Trophoblast cell (in vitro differentiated cells and primary cell): ENCODE measurements at regions not wholly inside any gene's neighbourhood (a gene's known extent, or its start where the extent isn't known, plus 50 kb on each side); places are given as distances from the start of the nearest gene placed in this dataset.

Experiments used
- DNase-seq, 2 donors: peaks; one replicate each; pipeline ENCODE4 v3.0.0-alpha.2; 2016
- H2AFZ ChIP-seq: 2 replicates; pipeline ENCODE4 v1.6.1; 2013; ENCODE audit warnings: low read length, moderate library complexity, mild to moderate bottlenecking; ENCODE audit not compliant: insufficient read depth, poor library complexity
- H2AK5ac ChIP-seq: 2 replicates; pipeline ENCODE4 v1.6.1; 2013; ENCODE audit warnings: mild to moderate bottlenecking, low read length
- H2BK120ac ChIP-seq: 2 replicates; pipeline ENCODE4 v1.6.1; 2013; ENCODE audit warnings: low read length, mild to moderate bottlenecking, moderate library complexity; ENCODE audit not compliant: insufficient read depth, poor library complexity
- H2BK12ac ChIP-seq: 2 replicates; pipeline ENCODE4 v1.6.1; 2013; ENCODE audit warnings: mild to moderate bottlenecking, low read length, moderate library complexity
- H2BK5ac ChIP-seq: 2 replicates; pipeline ENCODE4 v1.6.1; 2013; ENCODE audit warnings: low read length, low read depth, moderate library complexity, mild to moderate bottlenecking; ENCODE audit not compliant: poor library complexity
- H3K14ac ChIP-seq: 2 replicates; pipeline ENCODE4 v1.6.1; 2013; ENCODE audit warnings: mild to moderate bottlenecking, low read length
- H3K18ac ChIP-seq: 2 replicates; pipeline ENCODE4 v1.6.1; 2013; ENCODE audit warnings: mild to moderate bottlenecking, low read length
- H3K23ac ChIP-seq: 2 replicates; pipeline ENCODE4 v1.6.1; 2013; ENCODE audit warnings: low read length
- H3K27ac ChIP-seq: 2 replicates; pipeline ENCODE4 v1.5.1; 2013; ENCODE audit warnings: low read depth, mild to moderate bottlenecking, inconsistent platforms, low read length, moderate library complexity
- H3K27me3 ChIP-seq: 2 replicates; pipeline ENCODE4 v1.6.1; 2013; ENCODE audit warnings: inconsistent platforms, mild to moderate bottlenecking, low read length, moderate library complexity; ENCODE audit not compliant: insufficient read depth
- H3K36me3 ChIP-seq, 2 experiments: 1 replicate in 1 of 2; 2 replicates in 1 of 2; pipeline ENCODE4 v1.6.1; 2013; ENCODE audit warnings: low read length in 2 of 2, mild to moderate bottlenecking in 2 of 2, moderate library complexity in 1 of 2; ENCODE audit not compliant: insufficient read depth in 2 of 2, control insufficient read depth in 1 of 2
- H3K4ac ChIP-seq: 2 replicates; pipeline ENCODE4 v1.6.1; 2013; ENCODE audit warnings: low read depth, mild to moderate bottlenecking, low read length, moderate library complexity
- H3K4me1 ChIP-seq, 2 experiments: 1 replicate in 1 of 2; 2 replicates in 1 of 2; pipeline ENCODE4 v1.6.1; 2013; ENCODE audit warnings: low read length in 2 of 2, mild to moderate bottlenecking in 2 of 2, moderate library complexity in 1 of 2; ENCODE audit not compliant: insufficient read depth in 2 of 2, control insufficient read depth in 1 of 2
- H3K4me2 ChIP-seq: 2 replicates; pipeline ENCODE4 v1.6.1; 2013; ENCODE audit warnings: inconsistent platforms, mild to moderate bottlenecking, low read length, moderate library complexity
- H3K4me3 ChIP-seq: 2 replicates; pipeline ENCODE4 v1.5.1; 2013; ENCODE audit warnings: mild to moderate bottlenecking, low read depth, low read length, inconsistent platforms
- H3K79me1 ChIP-seq: one replicate; pipeline ENCODE4 v1.6.1; 2013; ENCODE audit warnings: low read length
- H3K79me2 ChIP-seq: 2 replicates; pipeline ENCODE4 v1.6.1; 2013; ENCODE audit warnings: low read length, mild to moderate bottlenecking; ENCODE audit not compliant: control insufficient read depth, insufficient read depth, poor library complexity
- H3K9ac ChIP-seq: 2 replicates; pipeline ENCODE4 v1.6.1; 2013; ENCODE audit warnings: mild to moderate bottlenecking, low read length
- H3K9me3 ChIP-seq: 2 replicates; pipeline ENCODE4 v1.6.1; 2013; ENCODE audit warnings: low read depth, mild to moderate bottlenecking, control low read depth, inconsistent platforms, low read length; ENCODE audit not compliant: insufficient read depth
- H4K12ac ChIP-seq: 2 replicates; pipeline ENCODE4 v1.6.1; 2013; ENCODE audit warnings: low read depth, mild to moderate bottlenecking, low read length, moderate library complexity
- H4K8ac ChIP-seq: 2 replicates; pipeline ENCODE4 v1.6.1; 2013; ENCODE audit warnings: low read depth, mild to moderate bottlenecking, low read length, moderate library complexity
- H4K91ac ChIP-seq: one replicate; pipeline ENCODE4 v1.6.1; 2013; ENCODE audit warnings: low read depth, mild to moderate bottlenecking, low read length, moderate library complexity
- WGBS: extraction: QIAGEN DNeasy Blood & Tissue Kit; methylation state at CpG from one replicate; pipeline ENCODE4 v1.1.7; 2013; ENCODE audit warnings: missing lambda C conversion rate; ENCODE audit not compliant: insufficient read length, insufficient coverage; ENCODE audit errors: extremely low coverage; 5-methylcytosine and 5-hydroxymethylcytosine counted together

DNA sequence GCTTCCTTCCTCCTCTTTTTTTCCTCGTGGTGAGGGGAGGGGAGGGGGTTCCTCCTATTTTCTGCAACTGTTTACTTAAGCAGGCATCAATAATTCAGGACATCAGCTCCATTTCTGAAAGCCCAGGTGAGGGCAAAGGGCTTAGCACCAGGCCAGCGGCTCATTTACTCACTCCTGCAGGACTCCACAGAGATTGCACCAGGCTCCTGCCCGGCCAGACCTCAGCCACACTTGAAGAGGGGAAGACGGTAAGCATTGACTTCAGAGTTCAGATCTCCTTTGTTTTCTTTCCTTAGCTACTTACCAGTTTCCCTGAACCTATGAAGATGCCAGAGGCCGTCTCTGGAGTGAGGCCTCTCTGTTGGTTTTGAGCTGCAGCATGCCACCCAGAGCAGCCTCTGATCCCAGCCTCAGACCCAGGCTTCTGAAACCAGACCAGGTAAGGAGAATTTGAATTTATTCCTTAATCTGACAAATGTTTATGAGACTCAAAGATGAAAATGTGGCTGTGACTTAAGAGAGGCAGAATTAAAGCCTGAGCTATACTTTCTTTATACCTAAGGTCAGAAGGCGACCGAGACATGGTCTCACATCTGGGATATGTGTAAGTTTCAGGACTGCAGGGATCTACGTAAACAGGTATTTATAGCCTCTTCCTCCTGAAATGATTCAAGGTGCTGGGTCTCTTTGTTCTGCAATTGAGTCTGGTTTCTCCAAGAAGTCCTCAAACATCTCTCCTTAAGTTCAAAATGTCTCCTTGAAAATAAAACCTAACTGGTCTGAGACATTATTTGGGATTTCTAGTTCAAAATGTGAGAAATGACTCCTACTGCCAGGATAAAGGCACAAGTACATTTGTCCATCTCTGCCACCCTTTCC lies 272.5 kb upstream of the RUNX1 start:
- Histone ChIP-seq H3K4me3 (no peak overlapping the region), H3K9ac (no peak overlapping the region), H3K4ac (no peak overlapping the region), H3K79me1 (no peaks in the 10 kb centered on the region), H3K36me3 (no peaks in the 10 kb centered on the region), H3K4me1 (peaks cover 3 to 14% of the 10 kb centered on the region in 2 experiments), H3K4me2 (no peak overlapping the region), H2AK5ac (no peak overlapping the region), H3K23ac (no peak overlapping the region), H3K27ac (no peak overlapping the region), H3K79me2 (no peaks in the 10 kb centered on the region), H3K9me3 (peaks cover 2% of the 10 kb centered on the region), H3K27me3 (no peaks in the 10 kb centered on the region), H4K12ac (no peak overlapping the region), H2BK120ac (no peak overlapping the region), H2BK5ac (no peak overlapping the region), H2BK12ac (no peak overlapping the region), H4K8ac (no peak overlapping the region), H3K18ac (no peak overlapping the region), H3K14ac (no peak overlapping the region), H2AFZ (no peak overlapping the region), H4K91ac (no peak overlapping the region)
- no peak for DNase-seq
- WGBS = no CpG with 5 or more reads among the region's 8 CpGs

DNA sequence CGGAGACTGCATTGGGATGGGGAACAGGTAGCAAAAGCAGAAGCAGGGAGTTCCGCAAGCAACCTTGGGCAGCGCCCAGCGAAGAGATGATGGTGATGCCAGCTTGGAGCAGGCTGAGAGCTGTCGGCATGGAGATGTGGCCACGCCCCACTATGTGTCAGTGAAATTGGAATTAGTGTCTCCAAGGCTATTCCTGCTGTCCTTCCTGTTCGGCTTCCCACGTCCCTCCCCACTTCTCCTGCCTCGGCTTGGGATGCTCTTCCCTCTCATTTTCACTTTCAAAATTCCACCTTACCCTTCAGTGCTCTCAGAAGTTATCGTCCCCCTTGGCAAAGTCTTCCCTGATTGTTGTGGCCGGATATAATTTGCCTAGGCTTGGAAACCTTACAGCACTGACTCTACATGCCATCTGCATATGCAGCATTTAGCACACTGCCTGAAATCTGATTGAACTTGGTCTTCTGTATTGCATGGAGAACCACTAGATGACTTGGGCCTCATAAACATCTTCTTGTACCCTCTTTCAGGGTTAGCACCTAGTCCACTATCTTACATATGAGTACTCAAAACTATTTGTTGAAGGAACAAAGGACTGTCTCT lies 270.7 kb upstream of the RUNX1 start:
- Histone ChIP-seq H3K27me3 (no peaks in the 10 kb centered on the region), H3K27ac (no peak overlapping the region), H2BK120ac (no peak overlapping the region), H4K91ac (no peak overlapping the region), H3K4ac (no peak overlapping the region), H3K9me3 (peaks cover 2% of the 10 kb centered on the region), H3K79me1 (no peaks in the 10 kb centered on the region), H3K18ac (no peak overlapping the region), H3K36me3 (no peaks in the 10 kb centered on the region), H3K9ac (no peak overlapping the region), H3K4me3 (no peak overlapping the region), H2BK12ac (no peak overlapping the region), H3K4me2 (no peak overlapping the region), H4K8ac (no peak overlapping the region), H3K79me2 (no peaks in the 10 kb centered on the region), H3K4me1 (peaks cover 3 to 14% of the 10 kb centered on the region in 2 experiments), H2AFZ (no peak overlapping the region), H2AK5ac (no peak overlapping the region), H3K23ac (no peak overlapping the region), H3K14ac (no peak overlapping the region), H4K12ac (no peak overlapping the region), H2BK5ac (no peak overlapping the region)
- no peak for DNase-seq
- no CpG with 5 or more reads among the region's 11 CpGs for WGBS

DNA sequence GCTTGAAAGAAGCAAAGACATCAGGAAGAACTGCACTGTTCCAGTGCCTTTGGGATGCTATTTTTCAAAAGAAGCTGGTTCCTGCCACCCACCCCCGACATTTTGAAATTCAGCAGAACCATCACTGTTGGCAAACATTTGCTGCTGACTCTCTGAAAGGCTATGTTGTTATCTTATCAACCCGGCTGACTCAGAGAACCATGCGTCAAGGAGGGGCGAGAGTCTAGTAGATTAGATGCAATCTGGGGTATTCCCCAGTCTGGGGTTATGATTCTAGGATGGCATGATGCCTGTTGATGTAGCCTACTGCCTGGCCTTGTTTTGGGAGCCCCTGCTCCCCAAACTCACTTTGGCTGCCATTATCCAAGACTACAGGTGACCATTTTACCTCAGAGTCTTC lies 267.8 kb upstream of the RUNX1 start:
- H3K4ac ChIP-seq = no peak overlapping the region
- no peaks in the 10 kb centered on the region for H3K79me2 ChIP-seq
- H3K36me3 ChIP-seq = no peaks in the 10 kb centered on the region
- no peak overlapping the region for H2AFZ ChIP-seq
- no peak overlapping the region for H4K12ac ChIP-seq
- peak; percentile 68 to 78 for DNase-seq
- no peak overlapping the region for H3K14ac ChIP-seq
- peaks cover 2% of the 10 kb centered on the region for H3K9me3 ChIP-seq
- no peaks in the 10 kb centered on the region for H3K79me1 ChIP-seq
- no peak overlapping the region for H3K23ac ChIP-seq
- no peak overlapping the region for H2BK5ac ChIP-seq
- no peak overlapping the region for H4K91ac ChIP-seq
- H3K4me3 ChIP-seq = no peak overlapping the region
- H2BK12ac ChIP-seq = no peak overlapping the region
- H2AK5ac ChIP-seq = no peak overlapping the region
- H3K4me1 ChIP-seq = peaks cover 3 to 5% of the 10 kb centered on the region in 2 experiments
- WGBS = no CpG with 5 or more reads among the region's 4 CpGs
- no peak overlapping the region for H4K8ac ChIP-seq
- no peak overlapping the region for H3K27ac ChIP-seq
- no peaks in the 10 kb centered on the region for H3K27me3 ChIP-seq
- H3K9ac ChIP-seq = no peak overlapping the region
- H2BK120ac ChIP-seq = no peak overlapping the region
- H3K18ac ChIP-seq = no peak overlapping the region
- no peak overlapping the region for H3K4me2 ChIP-seq

DNA sequence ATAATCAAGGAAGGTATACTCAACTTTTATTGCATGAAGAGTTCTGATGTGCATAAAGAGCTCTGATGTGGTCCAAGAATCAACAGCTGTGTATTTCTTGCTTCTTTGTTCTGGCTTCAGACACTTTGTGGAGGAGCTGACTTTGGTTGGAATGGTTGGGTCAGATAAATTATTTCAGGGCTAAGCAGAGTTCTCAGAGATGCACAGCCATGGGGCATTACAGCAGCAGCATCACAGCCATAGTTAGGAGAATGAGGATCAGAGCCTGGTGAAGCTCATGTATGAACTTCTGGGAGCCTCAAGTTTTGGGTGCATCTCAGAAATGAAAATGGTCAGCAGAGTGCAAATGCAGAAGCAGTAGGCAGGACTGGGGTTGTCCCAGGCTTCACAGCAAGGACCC lies 267.4 kb upstream of the RUNX1 start:
- Histone ChIP-seq H2AFZ (no peak overlapping the region), H2BK12ac (no peak overlapping the region), H3K4me3 (no peak overlapping the region), H3K36me3 (no peaks in the 10 kb centered on the region), H3K23ac (no peak overlapping the region), H3K18ac (no peak overlapping the region), H3K4me2 (no peak overlapping the region), H3K79me2 (no peaks in the 10 kb centered on the region), H3K9ac (no peak overlapping the region), H3K4ac (no peak overlapping the region), H3K14ac (no peak overlapping the region), H3K27ac (no peak overlapping the region), H3K4me1 (peaks cover 3 to 5% of the 10 kb centered on the region in 2 experiments), H4K12ac (no peak overlapping the region), H2AK5ac (no peak overlapping the region), H2BK5ac (no peak overlapping the region), H2BK120ac (no peak overlapping the region), H3K9me3 (peaks cover 2% of the 10 kb centered on the region), H4K91ac (no peak overlapping the region), H4K8ac (no peak overlapping the region), H3K79me1 (no peaks in the 10 kb centered on the region), H3K27me3 (no peaks in the 10 kb centered on the region)
- DNase-seq = no peak
